Nephron progenitor cell (in vitro differentiated cells): ENCODE measurements at regions not wholly inside any gene's neighbourhood (a gene's known extent, or its start where the extent isn't known, plus 50 kb on each side); places are given as distances from the start of the nearest gene placed in this dataset.

Experiments used
- DNase-seq: peaks from one replicate; pipeline ENCODE4 v3.0.0; 2021
- H3K27ac Mint-ChIP-seq: 2 replicates; pipeline ENCODE4 v1.8.0; 2021; ENCODE audit warnings: mild to moderate bottlenecking, moderate library complexity, mixed read lengths
- H3K27me3 Mint-ChIP-seq: 2 replicates; pipeline ENCODE4 v1.8.0; 2021; ENCODE audit warnings: mild to moderate bottlenecking, low read depth, mixed read lengths; ENCODE audit not compliant: poor library complexity
- H3K36me3 Mint-ChIP-seq: 2 replicates; pipeline ENCODE4 v1.8.0; 2021; ENCODE audit warnings: low read depth, mixed read lengths
- H3K4me1 Mint-ChIP-seq: 2 replicates; pipeline ENCODE4 v1.8.0; 2021; ENCODE audit warnings: mixed read lengths
- H3K4me3 Mint-ChIP-seq: 2 replicates; pipeline ENCODE4 v1.8.0; 2021; ENCODE audit warnings: mild to moderate bottlenecking, moderate library complexity, mixed read lengths
- H3K9me3 Mint-ChIP-seq: 2 replicates; pipeline ENCODE4 v1.8.0; 2021; ENCODE audit warnings: mild to moderate bottlenecking, moderate library complexity, mixed read lengths
- TF ChIP-seq, protein P1 (sequence below): fragments of 200-600 bp; sonication (generic); IDR thresholded peaks from 2 replicates; pipeline ENCODE4 v1.5.0; 2021; ENCODE audit warnings: antibody characterized with exemption

DNA sequence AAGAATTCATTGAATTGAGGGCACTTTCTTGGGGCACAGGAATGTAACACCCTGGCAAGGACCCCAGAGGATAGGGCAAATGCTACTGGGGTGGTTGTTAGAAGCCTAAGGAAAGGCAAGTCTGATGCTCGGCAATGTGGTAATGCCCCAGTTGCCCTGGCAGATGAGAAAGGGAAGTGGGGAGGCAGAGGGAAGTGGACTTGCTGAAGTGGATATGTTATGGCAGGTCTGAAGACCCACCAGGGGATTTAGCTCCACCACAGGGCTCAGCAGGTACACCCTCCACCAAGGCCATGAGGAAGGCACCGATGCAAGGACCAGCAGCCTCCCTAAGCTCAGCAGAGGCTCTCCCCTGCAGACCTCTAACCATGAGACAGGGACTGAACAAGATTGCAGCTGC is 184.8 kb downstream of the IRX5 start:
- Mint-ChIP-seq H3K4me1 (no peaks in the 10 kb centered on the region), H3K36me3 (no peaks in the 10 kb centered on the region), H3K27ac (no peak overlapping the region), H3K9me3 (no peaks in the 10 kb centered on the region), H3K27me3 (peaks cover 12% of the 10 kb centered on the region), H3K4me3 (no peak overlapping the region)
- TF ChIP-seq, protein P1, sequence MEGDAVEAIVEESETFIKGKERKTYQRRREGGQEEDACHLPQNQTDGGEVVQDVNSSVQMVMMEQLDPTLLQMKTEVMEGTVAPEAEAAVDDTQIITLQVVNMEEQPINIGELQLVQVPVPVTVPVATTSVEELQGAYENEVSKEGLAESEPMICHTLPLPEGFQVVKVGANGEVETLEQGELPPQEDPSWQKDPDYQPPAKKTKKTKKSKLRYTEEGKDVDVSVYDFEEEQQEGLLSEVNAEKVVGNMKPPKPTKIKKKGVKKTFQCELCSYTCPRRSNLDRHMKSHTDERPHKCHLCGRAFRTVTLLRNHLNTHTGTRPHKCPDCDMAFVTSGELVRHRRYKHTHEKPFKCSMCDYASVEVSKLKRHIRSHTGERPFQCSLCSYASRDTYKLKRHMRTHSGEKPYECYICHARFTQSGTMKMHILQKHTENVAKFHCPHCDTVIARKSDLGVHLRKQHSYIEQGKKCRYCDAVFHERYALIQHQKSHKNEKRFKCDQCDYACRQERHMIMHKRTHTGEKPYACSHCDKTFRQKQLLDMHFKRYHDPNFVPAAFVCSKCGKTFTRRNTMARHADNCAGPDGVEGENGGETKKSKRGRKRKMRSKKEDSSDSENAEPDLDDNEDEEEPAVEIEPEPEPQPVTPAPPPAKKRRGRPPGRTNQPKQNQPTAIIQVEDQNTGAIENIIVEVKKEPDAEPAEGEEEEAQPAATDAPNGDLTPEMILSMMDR, result no peak
- DNase-seq, result no peak

DNA sequence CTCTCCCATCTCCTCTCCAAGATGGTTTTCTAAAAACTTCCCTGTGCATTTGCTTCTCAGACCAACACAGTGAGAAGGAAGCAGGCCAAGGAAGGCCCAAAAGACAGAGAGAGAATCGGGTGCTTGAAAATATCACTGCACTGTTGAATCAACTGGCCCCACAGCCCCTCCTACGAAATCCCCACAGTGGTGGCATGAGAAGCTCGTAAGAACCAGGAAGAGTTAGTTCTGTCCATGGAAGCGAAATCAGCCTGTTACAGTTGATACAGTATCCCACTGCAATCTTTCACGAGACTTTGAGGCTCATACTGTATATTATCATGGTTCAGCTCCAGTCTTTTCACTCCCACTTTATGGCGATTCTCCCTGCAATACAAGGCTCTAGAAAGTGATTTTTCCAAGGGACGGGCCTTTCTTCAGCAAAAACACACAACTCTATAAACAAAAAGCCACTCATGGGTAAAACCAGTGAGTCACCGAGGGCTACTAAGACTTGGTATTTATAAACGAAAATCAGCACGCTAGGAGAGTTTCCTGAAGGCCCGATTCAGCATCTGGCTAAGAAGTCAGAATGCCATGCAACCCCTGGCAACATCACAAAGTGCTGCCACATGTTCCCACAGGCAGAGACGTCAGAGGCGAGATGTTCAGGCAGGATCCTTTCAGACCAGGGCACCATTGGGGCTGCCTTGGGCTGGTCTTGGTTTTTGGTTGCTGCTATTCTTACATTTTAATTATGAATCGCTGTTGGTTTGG is 185.7 kb downstream of the IRX5 start:
- no peak overlapping the region for H3K27ac Mint-ChIP-seq
- H3K27me3 Mint-ChIP-seq, result peaks cover 18% of the 10 kb centered on the region
- DNase-seq, result no peak
- TF ChIP-seq, protein P1, result no peak
- H3K4me3 Mint-ChIP-seq, result no peak overlapping the region
- H3K4me1 Mint-ChIP-seq, result no peaks in the 10 kb centered on the region
- no peaks in the 10 kb centered on the region for H3K9me3 Mint-ChIP-seq
- no peaks in the 10 kb centered on the region for H3K36me3 Mint-ChIP-seq

DNA sequence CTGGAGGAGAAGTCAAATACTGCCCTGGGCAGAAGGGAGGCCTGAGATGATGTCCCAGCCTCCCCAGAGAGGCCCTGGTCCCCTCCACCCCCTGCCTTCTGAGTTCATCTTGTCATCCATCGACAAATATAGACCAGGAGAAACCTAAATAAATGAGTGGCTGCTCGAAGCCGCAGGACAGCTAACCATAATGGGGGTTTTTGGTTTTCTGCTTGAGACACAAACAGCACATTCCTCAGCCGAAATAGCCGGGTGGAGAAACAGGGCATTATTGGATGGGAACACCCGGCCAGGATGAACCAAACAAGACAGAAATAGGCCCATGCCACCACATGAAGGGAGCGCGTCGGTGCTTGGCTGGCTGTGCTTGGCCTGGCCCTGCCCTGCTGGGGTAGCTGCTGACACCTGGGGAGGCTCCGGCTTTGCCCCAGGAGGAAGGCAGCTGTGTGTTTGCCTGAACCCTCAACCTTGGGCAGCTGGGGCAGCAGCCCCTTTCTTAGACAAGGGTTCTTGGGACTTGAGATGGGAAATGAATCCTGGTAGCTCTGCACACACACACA is 188.1 kb downstream of the IRX5 start:
- H3K27ac Mint-ChIP-seq, result no peak overlapping the region
- H3K9me3 Mint-ChIP-seq, result peaks cover 6% of the 10 kb centered on the region
- H3K4me1 Mint-ChIP-seq, result no peaks in the 10 kb centered on the region
- H3K36me3 Mint-ChIP-seq, result no peaks in the 10 kb centered on the region
- DNase-seq, result no peak
- no peak overlapping the region for H3K4me3 Mint-ChIP-seq
- TF ChIP-seq, protein P1, result no peak
- H3K27me3 Mint-ChIP-seq, result peaks cover 30% of the 10 kb centered on the region

DNA sequence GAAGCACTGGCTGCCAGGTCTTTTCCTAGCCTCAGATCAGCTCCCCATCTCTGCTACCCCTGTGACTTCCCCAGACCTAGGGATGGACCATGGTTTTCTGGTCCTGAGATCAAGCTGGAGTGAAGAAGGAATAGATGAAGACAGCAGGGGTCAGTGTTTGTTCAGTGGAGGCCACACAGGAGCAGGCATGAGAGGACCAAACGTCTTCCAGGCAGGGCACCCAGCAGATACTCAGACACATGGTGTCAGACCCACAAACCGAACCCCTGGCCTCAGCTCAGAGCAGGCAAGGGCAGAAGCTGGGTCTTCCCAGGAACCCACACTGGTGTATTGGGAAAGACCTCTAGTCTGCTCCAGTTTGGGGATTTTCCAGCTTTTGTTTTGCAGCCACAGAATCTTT is 189.7 kb downstream of the IRX5 start:
- Mint-ChIP-seq H3K27me3 (peaks cover 41% of the 10 kb centered on the region), H3K4me1 (no peaks in the 10 kb centered on the region), H3K27ac (no peak overlapping the region), H3K36me3 (no peaks in the 10 kb centered on the region), H3K4me3 (no peak overlapping the region), H3K9me3 (peaks cover 6% of the 10 kb centered on the region)
- TF ChIP-seq, protein P1, result peak; percentile 15
- DNase-seq, result no peak

DNA sequence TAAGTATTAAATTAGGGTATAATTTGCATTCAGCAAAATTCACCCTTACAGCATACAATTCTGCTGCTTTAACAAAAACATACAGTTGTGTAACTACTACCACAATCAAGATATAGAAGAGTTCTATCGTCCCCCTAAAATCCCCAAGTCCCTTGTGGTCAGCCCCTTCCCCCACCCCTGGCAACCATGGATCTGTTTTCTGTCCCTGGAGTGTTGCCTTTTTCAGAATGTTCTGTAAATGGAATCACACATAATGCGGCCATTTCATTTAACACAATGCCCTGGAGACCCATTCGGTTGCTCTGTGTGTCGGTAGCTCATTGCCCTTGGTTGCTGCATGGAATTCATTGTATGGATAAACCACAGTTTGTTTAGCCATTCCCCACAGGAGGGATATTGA is 190.2 kb downstream of the IRX5 start:
- no peak for DNase-seq
- no peaks in the 10 kb centered on the region for H3K36me3 Mint-ChIP-seq
- TF ChIP-seq, protein P1, result no peak
- H3K27me3 Mint-ChIP-seq, result peaks cover 43% of the 10 kb centered on the region
- no peaks in the 10 kb centered on the region for H3K4me1 Mint-ChIP-seq
- H3K4me3 Mint-ChIP-seq, result no peak overlapping the region
- peaks cover 6% of the 10 kb centered on the region for H3K9me3 Mint-ChIP-seq
- no peak overlapping the region for H3K27ac Mint-ChIP-seq

DNA sequence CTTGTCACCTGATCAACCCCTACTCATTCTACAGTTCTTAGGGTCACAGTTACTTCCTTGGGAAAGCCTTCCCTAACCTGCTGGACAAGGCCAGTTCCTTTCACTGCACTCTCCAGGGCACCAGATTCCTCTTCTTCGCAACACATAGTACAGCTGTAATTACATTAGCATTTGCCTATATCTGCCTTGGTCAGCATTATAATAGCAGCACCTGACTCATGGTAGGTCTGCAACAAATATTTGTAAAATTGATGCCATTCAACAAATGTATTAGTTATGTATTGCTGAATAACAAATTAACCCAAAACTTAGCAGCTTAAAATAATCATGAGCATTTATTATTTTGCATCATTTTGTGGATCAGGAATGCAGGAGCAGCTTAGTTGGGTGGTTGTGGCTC is 193.0 kb downstream of the IRX5 start:
- Mint-ChIP-seq H3K27ac (no peak overlapping the region), H3K27me3 (peaks cover 56% of the 10 kb centered on the region), H3K4me3 (no peak overlapping the region), H3K4me1 (peaks cover 8% of the 10 kb centered on the region), H3K36me3 (no peaks in the 10 kb centered on the region), H3K9me3 (peaks cover 6% of the 10 kb centered on the region)
- DNase-seq, result no peak
- TF ChIP-seq, protein P1, result no peak
